ENCODE measurements at regions not wholly inside any gene's neighbourhood (a gene's known extent, or its start where the extent isn't known, plus 50 kb on each side); places are given as distances from the start of the nearest gene placed in this dataset.
"Not testable (repeated sequence)": the region's sequence is repeated elsewhere in the genome, so short reads cannot be mapped to it uniquely, and the experiment has no call there.

GRCh38 chr20:41696428-41696827 is 78.3 kb upstream of the CHD6 start:
- TF ChIP-seq, protein P1, sequence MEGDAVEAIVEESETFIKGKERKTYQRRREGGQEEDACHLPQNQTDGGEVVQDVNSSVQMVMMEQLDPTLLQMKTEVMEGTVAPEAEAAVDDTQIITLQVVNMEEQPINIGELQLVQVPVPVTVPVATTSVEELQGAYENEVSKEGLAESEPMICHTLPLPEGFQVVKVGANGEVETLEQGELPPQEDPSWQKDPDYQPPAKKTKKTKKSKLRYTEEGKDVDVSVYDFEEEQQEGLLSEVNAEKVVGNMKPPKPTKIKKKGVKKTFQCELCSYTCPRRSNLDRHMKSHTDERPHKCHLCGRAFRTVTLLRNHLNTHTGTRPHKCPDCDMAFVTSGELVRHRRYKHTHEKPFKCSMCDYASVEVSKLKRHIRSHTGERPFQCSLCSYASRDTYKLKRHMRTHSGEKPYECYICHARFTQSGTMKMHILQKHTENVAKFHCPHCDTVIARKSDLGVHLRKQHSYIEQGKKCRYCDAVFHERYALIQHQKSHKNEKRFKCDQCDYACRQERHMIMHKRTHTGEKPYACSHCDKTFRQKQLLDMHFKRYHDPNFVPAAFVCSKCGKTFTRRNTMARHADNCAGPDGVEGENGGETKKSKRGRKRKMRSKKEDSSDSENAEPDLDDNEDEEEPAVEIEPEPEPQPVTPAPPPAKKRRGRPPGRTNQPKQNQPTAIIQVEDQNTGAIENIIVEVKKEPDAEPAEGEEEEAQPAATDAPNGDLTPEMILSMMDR (conservative IDR thresholded peaks at IDR 0.05) = no peak
- no peak for TF ChIP-seq ZFX (IDR thresholded peaks at IDR 0.05)
- H3K27ac ChIP-seq = no peak overlapping the region

GRCh38 chr20:41694796-41695195 is 76.6 kb upstream of the CHD6 start:
- peak overlapping the region; percentile 85; the same call in 1 of the 2 replicates for H3K27ac ChIP-seq
- TF ChIP-seq, protein P1 (conservative IDR thresholded peaks at IDR 0.05) = no peak
- TF ChIP-seq ZFX (IDR thresholded peaks at IDR 0.05) = no peak

DNA sequence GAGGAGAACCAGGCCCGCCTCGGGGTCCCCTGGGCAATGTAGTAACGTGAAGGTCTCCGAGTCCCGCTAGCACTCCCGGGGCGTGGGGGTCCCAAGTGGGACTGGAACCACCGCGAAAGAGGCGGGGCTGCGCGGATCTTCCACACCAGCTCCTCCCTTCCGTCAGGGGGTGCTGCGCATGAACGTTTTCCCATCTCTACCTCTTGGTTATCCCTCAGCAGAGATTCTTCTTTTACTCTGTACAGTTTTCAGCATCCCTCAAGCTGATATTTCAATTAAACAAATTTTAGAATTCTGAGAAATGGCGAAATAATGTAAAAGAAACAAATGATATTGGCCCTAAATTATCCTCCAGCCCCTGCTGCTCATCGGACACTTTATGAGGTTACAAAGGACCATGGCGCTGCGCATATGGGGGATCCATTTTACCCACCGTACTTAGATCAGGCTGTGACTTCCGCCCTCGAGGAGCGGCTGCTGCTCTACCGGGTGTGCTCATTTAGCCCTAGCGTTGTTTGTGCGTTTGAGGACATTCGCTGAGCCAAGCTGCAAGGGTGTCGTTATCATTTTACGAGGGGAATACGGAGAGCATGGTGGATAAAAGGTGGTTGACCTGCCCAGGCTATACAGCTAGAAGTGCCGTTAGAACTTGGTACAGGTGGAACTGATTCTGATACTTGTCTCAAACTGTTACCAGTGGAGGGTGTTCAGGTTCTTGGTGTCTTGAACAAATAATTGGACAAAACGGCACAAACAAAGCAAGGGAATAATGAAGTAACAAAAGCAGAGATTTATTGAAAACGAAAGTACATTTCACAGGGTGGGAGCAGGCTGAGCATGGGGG is 75.2 kb upstream of the CHD6 start:
- no peak for TF ChIP-seq ZFX (IDR thresholded peaks at IDR 0.05)
- TF ChIP-seq, protein P1 (conservative IDR thresholded peaks at IDR 0.05) = peak; percentile 39; the same call in 1 of the 2 replicates
- H3K27ac ChIP-seq = peak overlapping the region; percentile 85

GRCh38 chr20:41692479-41693135 is 74.4 kb upstream of the CHD6 start:
- peak overlapping the region; percentile 85 for H3K27ac ChIP-seq
- no peak for TF ChIP-seq ZFX (IDR thresholded peaks at IDR 0.05)
- TF ChIP-seq, protein P1 (conservative IDR thresholded peaks at IDR 0.05) = no peak

- no peak overlapping the region for H3K27ac ChIP-seq
- TF ChIP-seq, protein P1 (conservative IDR thresholded peaks at IDR 0.05) = no peak
- TF ChIP-seq ZFX (IDR thresholded peaks at IDR 0.05) = no peak
Measured at GRCh38 chr20:41691443-41691842, 73.3 kb upstream of the CHD6 start.

GRCh38 chr20:41690702-41691101 is 72.5 kb upstream of the CHD6 start:
- TF ChIP-seq ZFX (IDR thresholded peaks at IDR 0.05) = no peak
- TF ChIP-seq, protein P1 (conservative IDR thresholded peaks at IDR 0.05) = no peak
- no peak overlapping the region for H3K27ac ChIP-seq

DNA sequence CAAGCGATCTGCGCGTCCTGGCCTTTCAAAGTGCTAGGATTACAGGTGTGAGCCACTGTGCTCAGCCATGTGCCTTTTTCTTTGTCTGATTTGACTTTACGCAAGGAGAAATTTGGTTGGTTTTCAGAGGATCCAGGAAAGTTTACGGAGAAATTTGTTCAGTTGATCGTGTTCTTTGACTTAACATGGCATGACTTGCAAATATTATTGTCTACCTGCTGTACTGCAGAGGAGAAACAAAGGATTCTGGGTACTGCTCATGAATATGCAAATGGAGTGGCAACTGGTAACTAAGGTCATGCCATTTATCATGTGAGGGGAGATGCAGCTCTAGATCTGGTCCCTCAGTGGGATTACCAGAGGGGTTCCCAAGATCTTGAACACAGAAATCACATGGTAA is 68.8 kb upstream of the CHD6 start:
- TF ChIP-seq, protein P1 (conservative IDR thresholded peaks at IDR 0.05) = no peak
- TF ChIP-seq ZFX (IDR thresholded peaks at IDR 0.05) = no peak
- no peak overlapping the region for H3K27ac ChIP-seq

DNA sequence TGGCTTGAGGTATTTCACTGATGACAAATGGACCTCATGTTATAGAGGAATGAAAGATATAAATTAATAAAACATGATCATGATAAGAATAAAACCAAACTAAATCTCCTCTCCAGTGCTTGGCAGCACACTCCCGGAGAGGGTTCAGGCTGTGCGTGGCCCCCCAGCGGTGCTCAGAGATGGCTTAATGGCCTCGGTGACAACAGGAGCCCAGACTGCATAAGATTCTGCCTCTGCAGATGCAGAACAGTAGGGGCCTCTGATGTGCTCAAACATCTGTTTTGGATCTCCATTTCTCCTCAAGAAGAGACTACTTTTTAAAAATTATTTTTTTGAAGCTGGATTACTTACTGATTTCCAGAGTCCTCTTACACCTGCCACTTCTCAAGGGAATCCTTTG is 67.0 kb upstream of the CHD6 start:
- H3K27ac ChIP-seq = not testable (repeated sequence)

Measured in C4-2B (cell line).